H9 (cell line): ENCODE measurements at regions not wholly inside any gene's neighbourhood (a gene's known extent, or its start where the extent isn't known, plus 50 kb on each side); places are given as distances from the start of the nearest gene placed in this dataset.

Experiments
- DNase-seq: peaks from one replicate; pipeline ENCODE4 v3.0.0-alpha.2; 2017
- H2AFZ ChIP-seq: one replicate; pipeline ENCODE4 v1.6.1; 2013; ENCODE audit warnings: mild to moderate bottlenecking, low read length, control low read depth, moderate library complexity
- H2AK5ac ChIP-seq: 2 replicates; pipeline ENCODE4 v1.6.1; 2013; ENCODE audit warnings: low read length, control low read depth, mixed read lengths; ENCODE audit not compliant: insufficient read length
- H2BK120ac ChIP-seq: one replicate; pipeline ENCODE4 v1.6.1; 2013; ENCODE audit warnings: low read depth, mild to moderate bottlenecking, low read length, control low read depth, inconsistent platforms; ENCODE audit not compliant: poor library complexity, severe bottlenecking
- H2BK12ac ChIP-seq: 2 replicates; pipeline ENCODE4 v1.6.1; 2013; ENCODE audit warnings: low read length, control low read depth, mixed read lengths, low read depth; ENCODE audit not compliant: insufficient read length
- H2BK15ac ChIP-seq: 2 replicates; pipeline ENCODE4 v1.6.1; 2013; ENCODE audit warnings: low read depth, low read length, control low read depth
- H2BK20ac ChIP-seq: one replicate; pipeline ENCODE4 v1.6.1; 2013; ENCODE audit warnings: low read depth, mild to moderate bottlenecking, low read length, control low read depth, inconsistent platforms; ENCODE audit not compliant: poor library complexity, severe bottlenecking
- H2BK5ac ChIP-seq: 2 replicates; pipeline ENCODE4 v1.6.1; 2013; ENCODE audit warnings: low read length, control low read depth, mixed read lengths; ENCODE audit not compliant: insufficient read length
- H3K14ac ChIP-seq: 2 replicates; pipeline ENCODE4 v1.6.1; 2013; ENCODE audit warnings: low read length, control low read depth; ENCODE audit not compliant: insufficient read depth
- H3K18ac ChIP-seq: 2 replicates; pipeline ENCODE4 v1.6.1; 2013; ENCODE audit warnings: low read depth, mild to moderate bottlenecking, mixed read lengths, low read length, control low read depth; ENCODE audit not compliant: insufficient read length
- H3K23ac ChIP-seq: 2 replicates; pipeline ENCODE4 v1.6.1; 2013; ENCODE audit warnings: low read length, control low read depth, mixed read lengths, low read depth; ENCODE audit not compliant: insufficient read length
- H3K23me2 ChIP-seq: 2 replicates; pipeline ENCODE4 v1.6.1; 2013; ENCODE audit warnings: low read depth, mild to moderate bottlenecking, mixed read lengths, low read length, control low read depth; ENCODE audit not compliant: insufficient read length, poor library complexity, severe bottlenecking
- H3K27ac ChIP-seq: 2 replicates; pipeline ENCODE4 v1.5.1; 2013; ENCODE audit warnings: low read length, control low read depth, mixed read lengths, low read depth; ENCODE audit not compliant: insufficient read length
- H3K27me3 ChIP-seq: 2 replicates; pipeline ENCODE4 v1.6.1; 2013; ENCODE audit warnings: low read length, control low read depth, inconsistent platforms; ENCODE audit not compliant: insufficient read depth
- H3K4ac ChIP-seq: 2 replicates; pipeline ENCODE4 v1.6.1; 2013; ENCODE audit warnings: low read depth, mild to moderate bottlenecking, control low read depth, inconsistent platforms, low read length, moderate library complexity
- H3K4me1 ChIP-seq: 2 replicates; pipeline ENCODE4 v1.6.1; 2013; ENCODE audit warnings: low read length, control low read depth, inconsistent platforms; ENCODE audit not compliant: insufficient read depth
- H3K4me2 ChIP-seq: 2 replicates; pipeline ENCODE4 v1.6.1; 2013; ENCODE audit warnings: low read length, control low read depth, mixed read lengths; ENCODE audit not compliant: insufficient read length, insufficient read depth
- H3K56ac ChIP-seq: 2 replicates; pipeline ENCODE4 v1.6.1; 2013; ENCODE audit warnings: low read depth, mild to moderate bottlenecking, mixed read lengths, low read length, control low read depth; ENCODE audit not compliant: insufficient read length
- H3K79me1 ChIP-seq: 2 replicates; pipeline ENCODE4 v1.6.1; 2013; ENCODE audit warnings: low read depth, mild to moderate bottlenecking, moderate library complexity, low read length, control low read depth, inconsistent platforms; ENCODE audit not compliant: insufficient read depth, poor library complexity, severe bottlenecking
- H3K79me2 ChIP-seq: 2 replicates; pipeline ENCODE4 v1.6.1; 2013; ENCODE audit warnings: low read length, control low read depth, inconsistent platforms; ENCODE audit not compliant: insufficient read depth
- H3K9ac ChIP-seq: 2 replicates; pipeline ENCODE4 v1.6.1; 2013; ENCODE audit warnings: low read length, control low read depth, mixed read lengths; ENCODE audit not compliant: insufficient read length; ENCODE audit errors: extremely low read depth
- H3K9me3 ChIP-seq: one replicate; pipeline ENCODE4 v1.6.1; 2013; ENCODE audit warnings: low read depth, low read length, inconsistent platforms; ENCODE audit not compliant: control insufficient read depth
- H3T11ph ChIP-seq: one replicate; pipeline ENCODE4 v1.6.1; 2013; ENCODE audit warnings: mild to moderate bottlenecking, low read length, control low read depth, inconsistent platforms
- H4K20me1 ChIP-seq: one replicate; pipeline ENCODE4 v1.6.1; 2013; ENCODE audit not compliant: control insufficient read depth, insufficient read length, insufficient read depth
- H4K5ac ChIP-seq: 2 replicates; pipeline ENCODE4 v1.6.1; 2013; ENCODE audit warnings: low read depth, mild to moderate bottlenecking, mixed read lengths, low read length, control low read depth; ENCODE audit not compliant: insufficient read length
- H4K8ac ChIP-seq: replicated peaks from 2 replicates; pipeline ENCODE4 v1.6.1; 2013; ENCODE audit warnings: low read length, control low read depth, mixed read lengths, low read depth; ENCODE audit not compliant: insufficient read length
- H4K91ac ChIP-seq: 2 replicates; pipeline ENCODE4 v1.6.1; 2013; ENCODE audit warnings: low read depth, mild to moderate bottlenecking, moderate library complexity, mixed read lengths, low read length, control low read depth; ENCODE audit not compliant: insufficient read length
- H3K27ac Mint-ChIP-seq, 3 experiments: 2 replicates in 2 of 3; 3 replicates in 1 of 3; pipeline ENCODE4 v1.8.0; 2020 to 2021; ENCODE audit warnings: mixed read lengths in 3 of 3, mild to moderate bottlenecking in 1 of 3, moderate library complexity in 1 of 3
- H3K27me3 Mint-ChIP-seq: 2 replicates; pipeline ENCODE4 v1.8.0; 2021; ENCODE audit warnings: low read depth, mild to moderate bottlenecking, moderate library complexity, mixed read lengths
- H3K36me3 Mint-ChIP-seq, 3 experiments: 2 replicates in 2 of 3; 3 replicates in 1 of 3; pipeline ENCODE4 v1.8.0; 2020 to 2021; ENCODE audit warnings: low read depth in 3 of 3, mixed read lengths in 3 of 3; ENCODE audit not compliant: insufficient read depth in 1 of 3
- H3K4me1 Mint-ChIP-seq, 2 experiments: 2 replicates each; pipeline ENCODE4 v1.8.0; 2020; ENCODE audit warnings: mixed read lengths in 2 of 2
- H3K4me3 Mint-ChIP-seq, 2 experiments: 2 replicates in 1 of 2; 3 replicates in 1 of 2; pipeline ENCODE4 v1.8.0; 2020 to 2021; ENCODE audit warnings: mild to moderate bottlenecking in 2 of 2, mixed read lengths in 2 of 2, moderate library complexity in 1 of 2
- H3K9me3 Mint-ChIP-seq, 2 experiments: 2 replicates in 1 of 2; 3 replicates in 1 of 2; pipeline ENCODE4 v1.8.0; 2020; ENCODE audit warnings: mild to moderate bottlenecking in 2 of 2, mixed read lengths in 2 of 2, moderate library complexity in 1 of 2
- WGBS: extraction: QIAGEN DNeasy Blood & Tissue Kit; methylation state at CpG from one replicate; pipeline ENCODE4 v1.1.7; 2013; ENCODE audit warnings: missing lambda C conversion rate, low lambda C conversion rate, mixed read lengths; ENCODE audit not compliant: insufficient read length; ENCODE audit errors: extremely low coverage; 5-methylcytosine and 5-hydroxymethylcytosine counted together
- TF ChIP-seq, protein P1 (sequence below): fragments of 200-600 bp; sonication (generic); conservative IDR thresholded peaks from 3 replicates; pipeline ENCODE4 v1.8.0; 2021; ENCODE audit warnings: antibody characterized with exemption, mild to moderate bottlenecking

DNA sequence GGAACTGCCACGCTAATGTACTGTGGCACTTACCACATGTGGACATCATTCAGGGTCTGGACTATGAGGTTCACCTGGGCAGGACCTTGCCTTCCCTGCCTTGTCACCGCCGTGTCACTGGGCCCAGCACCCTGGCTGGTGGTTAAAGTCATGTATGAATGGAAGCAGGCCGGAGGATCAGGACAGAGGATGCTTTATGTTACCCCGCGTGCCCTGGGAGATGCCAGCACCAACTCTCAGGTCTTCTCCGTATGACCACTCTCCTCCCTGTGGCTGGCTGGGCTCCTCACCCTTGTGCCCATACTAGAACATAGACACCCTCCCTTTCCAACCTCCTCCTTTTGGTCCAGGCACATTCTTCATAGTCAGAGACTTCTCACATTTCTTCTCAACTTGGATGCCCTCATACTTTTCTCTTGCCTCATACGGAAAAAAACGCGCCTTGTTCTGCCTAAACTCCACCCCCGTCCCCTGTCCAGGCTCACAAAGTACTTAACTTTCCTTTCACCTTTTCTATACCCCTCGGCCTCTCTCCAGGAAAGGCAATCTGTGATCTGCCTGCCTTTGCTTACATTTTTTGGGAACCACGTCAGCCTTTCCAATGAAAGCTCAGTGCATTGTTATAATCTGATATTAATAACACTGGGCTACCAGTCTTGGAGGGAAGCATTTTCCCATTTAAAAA lies 240.0 kb downstream of the TEX36 start:
- Histone ChIP-seq H3K4me2 (no peak overlapping the region), H4K5ac (no peak overlapping the region), H3K18ac (no peak overlapping the region), H2BK12ac (no peak overlapping the region), H3K4ac (no peak overlapping the region), H3K9me3 (no peaks in the 10 kb centered on the region), H2BK120ac (no peak overlapping the region), H2AK5ac (no peak overlapping the region), H3K9ac (no peak overlapping the region), H3K79me1 (no peaks in the 10 kb centered on the region), H4K20me1 (no peaks in the 10 kb centered on the region), H3K27me3 (no peaks in the 10 kb centered on the region), H3K4me1 (no peaks in the 10 kb centered on the region), H2BK20ac (no peak overlapping the region), H3K23ac (no peak overlapping the region), H3K14ac (no peak overlapping the region), H2BK5ac (no peak overlapping the region), H3K79me2 (no peaks in the 10 kb centered on the region), H3T11ph (no peak overlapping the region), H4K8ac (no peak overlapping the region), H3K23me2 (no peaks in the 10 kb centered on the region), H3K56ac (no peak overlapping the region), H2BK15ac (no peak overlapping the region), H3K27ac (no peak overlapping the region), H4K91ac (no peak overlapping the region), H2AFZ (no peak overlapping the region)
- TF ChIP-seq, protein P1, sequence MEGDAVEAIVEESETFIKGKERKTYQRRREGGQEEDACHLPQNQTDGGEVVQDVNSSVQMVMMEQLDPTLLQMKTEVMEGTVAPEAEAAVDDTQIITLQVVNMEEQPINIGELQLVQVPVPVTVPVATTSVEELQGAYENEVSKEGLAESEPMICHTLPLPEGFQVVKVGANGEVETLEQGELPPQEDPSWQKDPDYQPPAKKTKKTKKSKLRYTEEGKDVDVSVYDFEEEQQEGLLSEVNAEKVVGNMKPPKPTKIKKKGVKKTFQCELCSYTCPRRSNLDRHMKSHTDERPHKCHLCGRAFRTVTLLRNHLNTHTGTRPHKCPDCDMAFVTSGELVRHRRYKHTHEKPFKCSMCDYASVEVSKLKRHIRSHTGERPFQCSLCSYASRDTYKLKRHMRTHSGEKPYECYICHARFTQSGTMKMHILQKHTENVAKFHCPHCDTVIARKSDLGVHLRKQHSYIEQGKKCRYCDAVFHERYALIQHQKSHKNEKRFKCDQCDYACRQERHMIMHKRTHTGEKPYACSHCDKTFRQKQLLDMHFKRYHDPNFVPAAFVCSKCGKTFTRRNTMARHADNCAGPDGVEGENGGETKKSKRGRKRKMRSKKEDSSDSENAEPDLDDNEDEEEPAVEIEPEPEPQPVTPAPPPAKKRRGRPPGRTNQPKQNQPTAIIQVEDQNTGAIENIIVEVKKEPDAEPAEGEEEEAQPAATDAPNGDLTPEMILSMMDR = no peak
- no peak overlapping the region for H3K27ac Mint-ChIP-seq
- WGBS = no CpG with 5 or more reads among the region's 13 CpGs
- H3K4me3 Mint-ChIP-seq = no peak overlapping the region
- no peaks in the 10 kb centered on the region for H3K9me3 Mint-ChIP-seq
- no peaks in the 10 kb centered on the region for H3K36me3 Mint-ChIP-seq
- H3K4me1 Mint-ChIP-seq = no peaks in the 10 kb centered on the region
- peaks cover 6% of the 10 kb centered on the region for H3K27me3 Mint-ChIP-seq
- no peak for DNase-seq
